K562 (cell line): ENCODE measurements at regions not wholly inside any gene's neighbourhood (a gene's known extent, or its start where the extent isn't known, plus 50 kb on each side); places are given as distances from the start of the nearest gene placed in this dataset.

Source experiments
- AFF4 ChIP-seq: sonication (generic); formaldehyde crosslinking; IDR thresholded peaks from 2 replicates; pipeline ENCODE4 v1.8.0; 2023; ENCODE audit warnings: mild to moderate bottlenecking, missing genetic modification reagents
- CTBP1 ChIP-seq: fragments of 450-650 bp; IDR thresholded peaks from 2 replicates; pipeline ENCODE4 v1.6.1; 2016; ENCODE audit warnings: borderline replicate concordance
- DDX20 ChIP-seq: fragments of 450-650 bp; IDR thresholded peaks from 2 replicates; pipeline ENCODE4 v1.6.1; 2016; ENCODE audit warnings: missing genetic modification characterization, low read depth, mild to moderate bottlenecking, missing compliant biosample characterization, moderate library complexity
- DLX4 ChIP-seq: fragments of 250-450 bp; sonication (Bioruptor Pico); IDR thresholded peaks from 2 replicates; pipeline ENCODE4 v1.6.1; 2021; ENCODE audit warnings: mild to moderate bottlenecking
- EWSR1 ChIP-seq: fragments of 450-650 bp; IDR thresholded peaks from 2 replicates; pipeline ENCODE4 v1.6.1; 2018; ENCODE audit warnings: borderline replicate concordance, mild to moderate bottlenecking, low read depth, moderate library complexity; ENCODE audit not compliant: partially characterized antibody
- HLTF ChIP-seq: fragments of 450-650 bp; IDR thresholded peaks from 2 replicates; pipeline ENCODE4 v1.6.1; 2016
- HNRNPK ChIP-seq: fragments of 200-400 bp; formaldehyde crosslinking; IDR thresholded peaks from one replicate; pipeline ENCODE4 v1.6.1; 2018; ENCODE audit warnings: mild to moderate bottlenecking, low read depth, low read length; ENCODE audit not compliant: poor library complexity, severe bottlenecking
- KDM4B ChIP-seq, 2 experiments: fragments of 450-650 bp in 1 of 2; sonication (generic) in 1 of 2; IDR thresholded peaks; 2 replicates each; pipeline ENCODE4 v1.6.1; 2016 to 2017; ENCODE audit warnings: borderline replicate concordance in 2 of 2, antibody characterized with exemption in 1 of 2, low read depth in 1 of 2, mild to moderate bottlenecking in 1 of 2
- MAFG ChIP-seq: fragments of 450-650 bp; conservative IDR thresholded peaks from 2 replicates; pipeline ENCODE4 v1.6.1; 2016; ENCODE audit warnings: missing genetic modification characterization, missing compliant biosample characterization
- MED1 ChIP-seq: sonication (generic); formaldehyde crosslinking; IDR thresholded peaks from 2 replicates; pipeline ENCODE4 v1.8.1; 2023; ENCODE audit warnings: missing genetic modification reagents, borderline replicate concordance
- MLX ChIP-seq, 2 experiments: fragments of 450-650 bp in 1 of 2; sonication (generic) in 1 of 2; formaldehyde crosslinking; conservative IDR thresholded peaks; 2 replicates each; pipeline versions ENCODE4 v1.4.0 to v1.8.1; 2020 to 2022; ENCODE audit warnings: mild to moderate bottlenecking in 1 of 2, missing genetic modification reagents in 1 of 2
- RNF219 ChIP-seq: fragments of 250-450 bp; sonication (Bioruptor Pico); IDR thresholded peaks from 2 replicates; pipeline ENCODE4 v1.5.0; 2022; ENCODE audit warnings: mild to moderate bottlenecking
- SMAD3 ChIP-seq: fragments of 450-650 bp; formaldehyde crosslinking; conservative IDR thresholded peaks from 2 replicates; pipeline ENCODE4 v1.4.0; 2020; ENCODE audit warnings: mild to moderate bottlenecking
- SNAPC5 ChIP-seq: fragments of 250-450 bp; sonication (Bioruptor Pico); IDR thresholded peaks from 2 replicates; pipeline ENCODE4 v1.8.0; 2021; ENCODE audit warnings: moderate library complexity, mild to moderate bottlenecking, inconsistent platforms
- TAF9B ChIP-seq: fragments of 450-650 bp; IDR thresholded peaks from 2 replicates; pipeline ENCODE4 v1.6.1; 2018; ENCODE audit warnings: mild to moderate bottlenecking; ENCODE audit not compliant: partially characterized antibody
- TOE1 ChIP-seq, 2 experiments: fragments of 450-650 bp in 1 of 2; sonication (generic) in 1 of 2; formaldehyde crosslinking in 1 of 2; IDR thresholded peaks; 2 replicates each; pipeline versions ENCODE4 v1.7.1 to v1.8.0; 2016 to 2022; ENCODE audit warnings: borderline replicate concordance in 2 of 2, mild to moderate bottlenecking in 2 of 2, antibody characterized with exemption in 1 of 2, inconsistent platforms in 1 of 2, low read depth in 1 of 2, missing genetic modification reagents in 1 of 2, moderate library complexity in 1 of 2
- YY1 ChIP-seq, 3 experiments: IDR thresholded peaks; 2 replicates each; pipeline ENCODE4 v1.6.1; 2011; ENCODE audit warnings: low read length in 2 of 3, mild to moderate bottlenecking in 2 of 3, moderate library complexity in 2 of 3, borderline replicate concordance in 1 of 3, control low read depth in 1 of 3, low read depth in 1 of 3; ENCODE audit not compliant: insufficient read depth in 3 of 3, insufficient replicate concordance in 2 of 3, control insufficient read depth in 1 of 3, insufficient read length in 1 of 3; ENCODE audit errors: extremely low read depth in 1 of 3

DNA sequence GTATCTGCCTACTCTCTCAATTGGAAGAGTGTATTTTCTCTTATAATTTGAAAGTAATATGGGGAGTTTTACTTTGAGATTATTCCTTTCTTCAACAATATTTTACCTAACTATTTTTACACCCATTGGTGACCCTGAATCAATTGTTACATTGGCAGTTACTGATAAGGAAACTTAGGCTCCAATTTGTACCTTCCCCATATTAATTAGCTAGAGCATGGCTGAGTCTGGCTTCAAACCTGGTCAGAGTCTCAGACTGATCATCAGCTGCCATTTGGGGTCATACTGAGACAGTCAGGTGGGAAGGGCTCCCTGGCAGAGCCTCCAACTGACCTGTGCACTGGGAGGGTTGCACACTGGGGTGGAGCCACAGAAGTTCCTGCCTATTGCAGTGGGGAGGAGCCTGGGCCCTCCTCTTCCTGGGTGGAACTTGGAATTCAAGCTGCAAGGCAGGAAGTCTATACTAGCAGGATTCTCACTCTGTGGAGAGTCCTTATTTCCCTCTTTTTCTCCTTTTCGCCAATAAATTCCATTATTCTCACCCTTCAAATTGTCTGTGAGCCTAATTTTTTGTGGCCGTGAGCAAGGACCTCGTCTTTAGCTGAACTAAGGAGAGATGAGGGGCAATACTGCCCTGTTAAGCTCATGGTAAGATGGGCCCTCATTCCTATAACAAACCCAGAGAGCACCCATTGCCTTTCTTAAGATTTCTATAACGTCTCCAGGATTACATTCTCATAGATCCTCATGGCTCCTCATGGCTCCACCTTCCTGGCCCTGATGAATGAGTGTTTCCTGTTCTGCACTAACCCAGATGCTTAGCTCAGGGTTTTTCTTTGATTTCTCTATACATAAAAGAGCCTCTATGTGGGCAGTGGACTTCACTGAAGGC, 285.1 kb downstream of the ADGB start (continued):
- TF ChIP-seq DDX20 (tag) (peak; percentile 44; the same call in 1 of the 2 replicates), HNRNPK (no peak), HLTF (no peak), AFF4 (CRISPR knock-in tag) (peak; percentile 27; the same call in 1 of the 2 replicates), TAF9B (peak; percentile 63), CTBP1 (peak; percentile 69; the same call in 1 of the 2 replicates), MLX (CRISPR knock-in tag; conservative IDR thresholded peaks at IDR 0.05) (no peak), TOE1 (IDR thresholded peaks at IDR 0.05; ENCODE audit: borderline replicate concordance) (peak; percentile 19; the same call in 1 of the 2 replicates), TOE1 (CRISPR knock-in tag; IDR thresholded peaks at IDR 0.05; ENCODE audit: borderline replicate concordance, low read depth) (no peak), DLX4 (CRISPR knock-in tag) (no peak), EWSR1 (no peak), SNAPC5 (CRISPR knock-in tag) (no peak), YY1 (IDR thresholded peaks at IDR 0.05; ENCODE audit: borderline replicate concordance in 1 of 3, control insufficient read depth in 1 of 3, extremely low read depth in 1 of 3, insufficient read depth in 3 of 3, insufficient read length in 1 of 3, insufficient replicate concordance in 2 of 3, low read depth in 1 of 3, low read length in 2 of 3) (no peak), SMAD3 (CRISPR knock-in tag) (peak; percentile 47; the same call in 1 of the 2 replicates), MAFG (tag) (no peak), KDM4B (IDR thresholded peaks at IDR 0.05; ENCODE audit: borderline replicate concordance in 2 of 2, low read depth in 1 of 2) (no peak; a peak in 1 of 4 replicates), RNF219 (CRISPR knock-in tag) (peak; percentile 12; the same call in 1 of the 2 replicates), MED1 (CRISPR knock-in tag) (no peak)
